DOHH2 (cell line): ENCODE measurements at regions not wholly inside any gene's neighbourhood (a gene's known extent, or its start where the extent isn't known, plus 50 kb on each side); places are given as distances from the start of the nearest gene placed in this dataset.

Source experiments
- H3F3A ChIP-seq: fragments of 200-600 bp; sonication (generic), shearing (Covaris generic); 2 replicates; pipeline ENCODE4 v1.6.0; 2016; ENCODE audit warnings: antibody characterized with exemption, mild to moderate bottlenecking; ENCODE audit not compliant: control insufficient read depth, insufficient read depth
- H3K27ac ChIP-seq: fragments of 200-600 bp; sonication (generic); 2 replicates; pipeline ENCODE4 v1.5.1; 2014; ENCODE audit warnings: low read depth, mild to moderate bottlenecking, low read length, moderate library complexity
- H3K27me3 ChIP-seq: fragments of 200-600 bp; sonication (generic); 2 replicates; pipeline ENCODE4 v1.6.1; 2014; ENCODE audit warnings: mild to moderate bottlenecking, low read length, mixed read lengths; ENCODE audit not compliant: control insufficient read depth
- H3K36me3 ChIP-seq: fragments of 200-600 bp; sonication (generic); 2 replicates; pipeline ENCODE4 v1.6.1; 2014; ENCODE audit warnings: mild to moderate bottlenecking, low read length, moderate library complexity, mixed read lengths; ENCODE audit not compliant: control insufficient read depth
- H3K4me1 ChIP-seq: fragments of 200-600 bp; sonication (generic); 2 replicates; pipeline ENCODE4 v1.6.1; 2014; ENCODE audit warnings: mild to moderate bottlenecking, low read length, mixed read lengths; ENCODE audit not compliant: control insufficient read depth
- H3K4me2 ChIP-seq: fragments of 200-600 bp; sonication (generic); 2 replicates; pipeline ENCODE4 v1.6.0; 2014; ENCODE audit warnings: mild to moderate bottlenecking, low read length, moderate library complexity
- H3K4me3 ChIP-seq: fragments of 200-600 bp; sonication (generic); 2 replicates; pipeline ENCODE4 v1.5.1; 2014; ENCODE audit warnings: mild to moderate bottlenecking, low read length, mixed read lengths
- H3K79me2 ChIP-seq: fragments of 200-600 bp; sonication (generic); 2 replicates; pipeline ENCODE4 v1.6.1; 2014; ENCODE audit warnings: mild to moderate bottlenecking, low read length, mixed read lengths; ENCODE audit not compliant: control insufficient read depth
- H3K9me2 ChIP-seq: fragments of 200-600 bp; sonication (generic); replicated peaks from 2 replicates; pipeline ENCODE4 v1.6.1; 2014; ENCODE audit warnings: mild to moderate bottlenecking, low read length, mixed read lengths; ENCODE audit not compliant: control insufficient read depth
- H3K9me3 ChIP-seq: fragments of 200-600 bp; sonication (generic); 2 replicates; pipeline ENCODE4 v1.6.1; 2014; ENCODE audit warnings: antibody characterized with exemption, low read length, mixed read lengths; ENCODE audit not compliant: control insufficient read depth, insufficient read depth
- H4K20me1 ChIP-seq: fragments of 200-600 bp; sonication (generic); 2 replicates; pipeline ENCODE4 v1.6.0; 2014; ENCODE audit warnings: low read depth, mild to moderate bottlenecking, antibody characterized with exemption, low read length, moderate library complexity; ENCODE audit not compliant: control insufficient read depth, insufficient read depth
- EZH2phosphoT487 ChIP-seq: fragments of 200-600 bp; sonication (generic); IDR thresholded peaks from 2 replicates; pipeline ENCODE4 v1.6.1; 2017; ENCODE audit warnings: borderline replicate concordance, mild to moderate bottlenecking, antibody characterized with exemption, low read length, moderate library complexity, mixed read lengths
- TF ChIP-seq, protein P1 (sequence below): fragments of 200-600 bp; sonication (generic); IDR thresholded peaks from one replicate; pipeline ENCODE4 v1.5.1; 2014; ENCODE audit warnings: antibody characterized with exemption, mild to moderate bottlenecking, low read depth, low read length; ENCODE audit not compliant: poor library complexity, severe bottlenecking

- no peaks in the 10 kb centered on the region for H4K20me1 ChIP-seq
- H3K4me2 ChIP-seq, result no peak overlapping the region
- H3K4me3 ChIP-seq, result no peak overlapping the region
- no peaks in the 10 kb centered on the region for H3K4me1 ChIP-seq
- peaks cover 3% of the 10 kb centered on the region; the same call in 1 of the 2 replicates for H3K9me3 ChIP-seq
- H3K79me2 ChIP-seq, result no peaks in the 10 kb centered on the region
- H3K9me2 ChIP-seq, result no peaks in the 10 kb centered on the region
- H3K36me3 ChIP-seq, result no peaks in the 10 kb centered on the region
- H3F3A ChIP-seq, result no peaks in the 10 kb centered on the region
- no peak for TF ChIP-seq EZH2phosphoT487
- TF ChIP-seq, protein P1, sequence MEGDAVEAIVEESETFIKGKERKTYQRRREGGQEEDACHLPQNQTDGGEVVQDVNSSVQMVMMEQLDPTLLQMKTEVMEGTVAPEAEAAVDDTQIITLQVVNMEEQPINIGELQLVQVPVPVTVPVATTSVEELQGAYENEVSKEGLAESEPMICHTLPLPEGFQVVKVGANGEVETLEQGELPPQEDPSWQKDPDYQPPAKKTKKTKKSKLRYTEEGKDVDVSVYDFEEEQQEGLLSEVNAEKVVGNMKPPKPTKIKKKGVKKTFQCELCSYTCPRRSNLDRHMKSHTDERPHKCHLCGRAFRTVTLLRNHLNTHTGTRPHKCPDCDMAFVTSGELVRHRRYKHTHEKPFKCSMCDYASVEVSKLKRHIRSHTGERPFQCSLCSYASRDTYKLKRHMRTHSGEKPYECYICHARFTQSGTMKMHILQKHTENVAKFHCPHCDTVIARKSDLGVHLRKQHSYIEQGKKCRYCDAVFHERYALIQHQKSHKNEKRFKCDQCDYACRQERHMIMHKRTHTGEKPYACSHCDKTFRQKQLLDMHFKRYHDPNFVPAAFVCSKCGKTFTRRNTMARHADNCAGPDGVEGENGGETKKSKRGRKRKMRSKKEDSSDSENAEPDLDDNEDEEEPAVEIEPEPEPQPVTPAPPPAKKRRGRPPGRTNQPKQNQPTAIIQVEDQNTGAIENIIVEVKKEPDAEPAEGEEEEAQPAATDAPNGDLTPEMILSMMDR, result no peak
- no peaks in the 10 kb centered on the region for H3K27me3 ChIP-seq
- H3K27ac ChIP-seq, result no peak overlapping the region
These were observed 732.3 kb downstream of the FGF9 start for GRCh38 chr13:22403144-22403543.

- H3K4me3 ChIP-seq, result no peak overlapping the region
- H3K79me2 ChIP-seq, result no peaks in the 10 kb centered on the region
- TF ChIP-seq EZH2phosphoT487, result no peak
- no peaks in the 10 kb centered on the region for H3F3A ChIP-seq
- peaks cover 3% of the 10 kb centered on the region; the same call in 1 of the 2 replicates for H3K9me3 ChIP-seq
- no peaks in the 10 kb centered on the region for H4K20me1 ChIP-seq
- H3K27ac ChIP-seq, result no peak overlapping the region
- H3K36me3 ChIP-seq, result no peaks in the 10 kb centered on the region
- no peaks in the 10 kb centered on the region for H3K27me3 ChIP-seq
- H3K9me2 ChIP-seq, result no peaks in the 10 kb centered on the region
- H3K4me2 ChIP-seq, result no peak overlapping the region
- H3K4me1 ChIP-seq, result no peaks in the 10 kb centered on the region
These were observed 735.0 kb downstream of the FGF9 start for GRCh38 chr13:22405891-22406290.

GRCh38 chr13:22412452-22412851 is 741.6 kb downstream of the FGF9 start:
- H3K4me1 ChIP-seq, result no peaks in the 10 kb centered on the region
- no peaks in the 10 kb centered on the region for H3F3A ChIP-seq
- H3K4me3 ChIP-seq, result no peak overlapping the region
- no peak overlapping the region for H3K4me2 ChIP-seq
- H3K9me3 ChIP-seq, result peaks cover 11% of the 10 kb centered on the region; the same call in 1 of the 2 replicates
- TF ChIP-seq, protein P1, result no peak
- no peak for TF ChIP-seq EZH2phosphoT487
- H4K20me1 ChIP-seq, result no peaks in the 10 kb centered on the region
- H3K27ac ChIP-seq, result no peak overlapping the region
- no peaks in the 10 kb centered on the region for H3K36me3 ChIP-seq
- H3K79me2 ChIP-seq, result no peaks in the 10 kb centered on the region
- no peaks in the 10 kb centered on the region for H3K9me2 ChIP-seq
- H3K27me3 ChIP-seq, result no peaks in the 10 kb centered on the region

- no peaks in the 10 kb centered on the region for H3F3A ChIP-seq
- no peak overlapping the region for H3K27ac ChIP-seq
- H3K9me2 ChIP-seq, result no peaks in the 10 kb centered on the region
- H3K4me3 ChIP-seq, result no peak overlapping the region
- H3K9me3 ChIP-seq, result no peaks in the 10 kb centered on the region; the same call in 1 of the 2 replicates
- no peak overlapping the region for H3K4me2 ChIP-seq
- no peaks in the 10 kb centered on the region for H3K79me2 ChIP-seq
- H3K27me3 ChIP-seq, result no peaks in the 10 kb centered on the region
- H3K36me3 ChIP-seq, result no peaks in the 10 kb centered on the region
- H4K20me1 ChIP-seq, result no peaks in the 10 kb centered on the region
- no peak for TF ChIP-seq EZH2phosphoT487
- TF ChIP-seq, protein P1, result no peak
- H3K4me1 ChIP-seq, result no peaks in the 10 kb centered on the region
These were observed 751.1 kb downstream of the FGF9 start for GRCh38 chr13:22422023-22422422.
